Glutamatergic neuron (in vitro differentiated cells): ENCODE measurements at regions not wholly inside any gene's neighbourhood (a gene's known extent, or its start where the extent isn't known, plus 50 kb on each side); places are given as distances from the start of the nearest gene placed in this dataset.
"Not testable (repeated sequence)": the region's sequence is repeated elsewhere in the genome, so short reads cannot be mapped to it uniquely, and the experiment has no call there.

ENCODE experiments used
- DNase-seq: peaks from one replicate; pipeline ENCODE4 v3.0.0; 2022
- H3K27ac Mint-ChIP-seq: one replicate; pipeline ENCODE4 v1.8.0; 2020; ENCODE audit warnings: mild to moderate bottlenecking, mixed read lengths, inconsistent platforms; ENCODE audit not compliant: unreplicated experiment
- H3K27me3 Mint-ChIP-seq: one replicate; pipeline ENCODE4 v1.8.0; 2020; ENCODE audit warnings: mild to moderate bottlenecking, moderate library complexity, mixed read lengths, inconsistent platforms; ENCODE audit not compliant: unreplicated experiment
- H3K36me3 Mint-ChIP-seq: one replicate; pipeline ENCODE4 v1.8.0; 2020; ENCODE audit warnings: mild to moderate bottlenecking, mixed read lengths, inconsistent platforms; ENCODE audit not compliant: unreplicated experiment
- H3K4me1 Mint-ChIP-seq: one replicate; pipeline ENCODE4 v1.8.0; 2020; ENCODE audit warnings: mild to moderate bottlenecking, low read depth, mixed read lengths, inconsistent platforms; ENCODE audit not compliant: unreplicated experiment
- H3K4me3 Mint-ChIP-seq: one replicate; pipeline ENCODE4 v1.8.0; 2020; ENCODE audit warnings: mild to moderate bottlenecking, mixed read lengths, inconsistent platforms; ENCODE audit not compliant: unreplicated experiment
- H3K9me3 Mint-ChIP-seq: one replicate; pipeline ENCODE4 v1.8.0; 2020; ENCODE audit warnings: mild to moderate bottlenecking, moderate library complexity, mixed read lengths, inconsistent platforms; ENCODE audit not compliant: unreplicated experiment
- TF ChIP-seq, protein P1 (sequence below): fragments of 200-600 bp; sonication (generic); IDR thresholded peaks from one replicate; pipeline ENCODE4 v1.5.0; 2021; ENCODE audit not compliant: partially characterized antibody, unreplicated experiment

DNA sequence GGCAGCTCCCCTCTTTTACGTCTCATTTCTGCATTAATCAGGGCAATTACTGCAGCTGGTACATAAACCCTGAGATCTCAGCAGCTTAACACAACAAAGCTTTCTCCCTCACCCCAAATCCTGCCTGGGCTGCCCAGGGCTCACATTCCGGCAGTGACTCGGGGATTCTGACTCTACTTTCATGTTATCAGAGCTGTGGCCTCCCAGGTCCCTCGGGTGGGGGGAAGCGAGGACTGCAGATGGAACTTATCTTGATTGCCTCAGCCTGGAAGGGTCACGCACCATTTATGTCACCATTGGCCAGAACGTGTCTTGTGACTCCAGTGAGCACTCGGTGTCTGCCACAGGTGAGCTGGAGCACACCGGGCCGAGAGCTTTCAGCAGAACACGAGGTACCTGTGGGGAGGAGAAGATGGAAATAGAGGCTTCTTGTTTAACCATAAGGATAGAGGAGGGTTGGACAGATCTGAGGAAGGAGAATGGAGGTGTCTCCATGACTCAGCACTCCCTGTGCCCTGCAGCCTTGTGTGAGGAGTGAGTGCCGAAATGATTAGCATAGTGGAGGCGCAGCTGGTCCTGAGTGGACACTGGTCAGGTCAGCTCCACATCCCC, 88.5 kb upstream of the EXOC2 start:
- Mint-ChIP-seq H3K27me3 (peaks cover 3% of the 10 kb centered on the region), H3K9me3 (peaks cover 2% of the 10 kb centered on the region), H3K4me3 (no peak overlapping the region), H3K36me3 (no peaks in the 10 kb centered on the region), H3K27ac (no peak overlapping the region), H3K4me1 (peaks cover 7% of the 10 kb centered on the region)
- DNase-seq, result no peak
- TF ChIP-seq, protein P1, sequence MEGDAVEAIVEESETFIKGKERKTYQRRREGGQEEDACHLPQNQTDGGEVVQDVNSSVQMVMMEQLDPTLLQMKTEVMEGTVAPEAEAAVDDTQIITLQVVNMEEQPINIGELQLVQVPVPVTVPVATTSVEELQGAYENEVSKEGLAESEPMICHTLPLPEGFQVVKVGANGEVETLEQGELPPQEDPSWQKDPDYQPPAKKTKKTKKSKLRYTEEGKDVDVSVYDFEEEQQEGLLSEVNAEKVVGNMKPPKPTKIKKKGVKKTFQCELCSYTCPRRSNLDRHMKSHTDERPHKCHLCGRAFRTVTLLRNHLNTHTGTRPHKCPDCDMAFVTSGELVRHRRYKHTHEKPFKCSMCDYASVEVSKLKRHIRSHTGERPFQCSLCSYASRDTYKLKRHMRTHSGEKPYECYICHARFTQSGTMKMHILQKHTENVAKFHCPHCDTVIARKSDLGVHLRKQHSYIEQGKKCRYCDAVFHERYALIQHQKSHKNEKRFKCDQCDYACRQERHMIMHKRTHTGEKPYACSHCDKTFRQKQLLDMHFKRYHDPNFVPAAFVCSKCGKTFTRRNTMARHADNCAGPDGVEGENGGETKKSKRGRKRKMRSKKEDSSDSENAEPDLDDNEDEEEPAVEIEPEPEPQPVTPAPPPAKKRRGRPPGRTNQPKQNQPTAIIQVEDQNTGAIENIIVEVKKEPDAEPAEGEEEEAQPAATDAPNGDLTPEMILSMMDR, result no peak

DNA sequence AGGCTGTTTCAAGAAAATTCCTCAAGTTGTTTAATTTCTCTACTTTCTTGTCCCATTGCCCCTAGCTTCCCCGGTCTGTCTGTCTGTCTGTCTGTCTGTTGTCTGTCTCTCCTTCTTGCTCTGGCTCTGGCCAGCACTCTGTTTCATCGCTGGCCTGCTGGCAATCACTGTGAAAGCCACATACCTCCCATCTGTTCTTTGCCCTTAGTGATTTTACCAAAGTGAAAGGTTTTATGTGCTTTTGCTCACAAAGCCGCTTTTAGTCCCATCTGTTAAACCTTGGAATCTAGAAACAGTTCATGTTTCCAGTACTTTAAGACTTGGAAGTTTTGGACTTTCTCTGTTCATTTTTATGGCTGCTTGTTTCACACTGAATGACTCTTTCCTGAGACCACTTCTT, 87.8 kb upstream of the EXOC2 start:
- Mint-ChIP-seq H3K27me3 (peaks cover 3% of the 10 kb centered on the region), H3K27ac (no peak overlapping the region), H3K4me3 (no peak overlapping the region), H3K4me1 (peaks cover 7% of the 10 kb centered on the region), H3K36me3 (no peaks in the 10 kb centered on the region), H3K9me3 (peaks cover 2% of the 10 kb centered on the region)
- TF ChIP-seq, protein P1, result no peak
- no peak for DNase-seq

DNA sequence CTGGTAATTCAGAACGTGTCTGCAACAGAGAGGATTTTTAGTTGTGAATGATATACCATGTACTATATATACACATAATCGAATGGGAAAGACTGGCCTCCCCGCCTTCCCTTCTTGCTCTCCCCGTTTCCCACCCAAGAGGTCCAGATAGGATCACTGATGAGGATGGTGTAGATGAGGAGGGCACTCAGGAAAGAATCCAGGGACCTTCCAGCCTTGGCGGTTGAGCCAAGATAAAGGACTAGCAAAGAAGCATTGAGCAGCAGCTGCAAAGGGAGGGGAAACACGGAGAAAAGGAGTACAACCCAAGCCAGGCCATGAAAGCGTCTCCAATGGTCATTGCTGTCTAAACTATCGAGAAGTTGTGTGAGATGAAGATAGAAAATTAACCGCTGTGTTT, 84.0 kb upstream of the EXOC2 start:
- no peaks in the 10 kb centered on the region for H3K27me3 Mint-ChIP-seq
- DNase-seq, result no peak
- TF ChIP-seq, protein P1, result no peak
- peaks cover 2% of the 10 kb centered on the region for H3K9me3 Mint-ChIP-seq
- peaks cover 7% of the 10 kb centered on the region for H3K4me1 Mint-ChIP-seq
- no peaks in the 10 kb centered on the region for H3K36me3 Mint-ChIP-seq
- H3K27ac Mint-ChIP-seq, result no peak overlapping the region
- H3K4me3 Mint-ChIP-seq, result no peak overlapping the region

DNA sequence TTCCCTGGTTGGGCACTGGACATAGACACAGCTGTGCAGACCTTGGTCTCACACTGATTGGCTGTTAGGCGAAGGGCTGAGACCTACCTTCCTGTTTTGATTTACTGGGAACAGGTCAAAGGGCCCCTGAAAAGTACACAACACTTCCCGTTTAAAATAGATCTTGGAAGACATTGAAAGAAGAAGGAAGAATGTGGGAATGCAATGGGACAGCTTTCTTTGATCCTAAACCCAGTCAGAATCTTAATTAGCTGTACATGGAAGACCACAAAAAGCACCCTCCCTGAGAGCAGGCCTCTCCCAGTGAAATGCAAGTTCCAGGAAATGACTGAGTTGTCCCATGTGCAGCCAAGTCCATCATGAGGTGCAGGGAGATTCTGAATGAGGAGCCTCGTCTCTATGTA, 83.6 kb upstream of the EXOC2 start:
- H3K27me3 Mint-ChIP-seq, result no peaks in the 10 kb centered on the region
- H3K27ac Mint-ChIP-seq, result no peak overlapping the region
- TF ChIP-seq, protein P1, result no peak
- no peak for DNase-seq
- no peak overlapping the region for H3K4me3 Mint-ChIP-seq
- H3K4me1 Mint-ChIP-seq, result peaks cover 7% of the 10 kb centered on the region
- H3K36me3 Mint-ChIP-seq, result no peaks in the 10 kb centered on the region
- H3K9me3 Mint-ChIP-seq, result peaks cover 2% of the 10 kb centered on the region

DNA sequence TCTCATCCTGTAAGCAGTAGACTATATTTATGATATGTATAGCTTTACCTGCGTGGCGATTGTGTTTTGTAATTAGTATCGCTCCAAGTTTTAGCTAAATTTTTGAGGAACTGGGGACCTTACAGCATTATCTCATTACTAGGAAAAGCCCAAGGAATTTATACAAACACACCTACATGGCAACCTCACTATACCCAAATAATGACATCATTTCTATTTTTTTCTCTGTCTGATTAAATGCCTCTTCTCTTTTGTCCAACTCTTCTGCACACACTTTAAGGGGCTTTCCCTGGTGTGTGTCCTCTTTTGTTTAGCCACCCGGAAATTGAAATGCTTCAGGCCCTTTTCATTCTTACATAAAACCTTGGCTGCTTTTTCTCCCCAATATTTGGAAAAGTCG, 82.9 kb upstream of the EXOC2 start:
- DNase-seq, result no peak
- peaks cover 2% of the 10 kb centered on the region for H3K9me3 Mint-ChIP-seq
- no peaks in the 10 kb centered on the region for H3K36me3 Mint-ChIP-seq
- H3K27me3 Mint-ChIP-seq, result no peaks in the 10 kb centered on the region
- no peak overlapping the region for H3K27ac Mint-ChIP-seq
- peaks cover 4% of the 10 kb centered on the region for H3K4me1 Mint-ChIP-seq
- no peak overlapping the region for H3K4me3 Mint-ChIP-seq
- TF ChIP-seq, protein P1, result no peak

DNA sequence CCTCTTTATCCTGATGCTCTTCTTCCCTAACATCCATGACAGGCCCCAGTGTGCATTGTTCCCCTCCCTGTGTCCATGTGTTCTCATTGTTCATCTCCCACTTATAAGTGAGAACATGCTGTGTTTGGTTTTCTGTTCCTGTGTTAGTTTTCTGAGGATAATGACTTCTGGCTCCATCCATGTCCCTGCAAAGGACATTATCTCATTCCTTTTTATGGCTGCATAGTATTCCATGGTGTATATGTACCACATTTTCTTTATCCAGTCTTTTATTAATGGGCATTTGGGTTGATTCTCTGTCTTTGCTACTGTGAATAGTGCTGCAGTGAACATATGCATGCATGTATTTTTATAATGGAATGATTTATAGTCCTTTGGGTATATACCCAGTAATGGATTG, 78.7 kb upstream of the EXOC2 start:
- not testable (repeated sequence) for DNase-seq, H3K27ac Mint-ChIP-seq, H3K9me3 Mint-ChIP-seq, H3K4me3 Mint-ChIP-seq, H3K27me3 Mint-ChIP-seq, H3K4me1 Mint-ChIP-seq, H3K36me3 Mint-ChIP-seq
